HS-5 (cell line): ENCODE measurements at regions not wholly inside any gene's neighbourhood (a gene's known extent, or its start where the extent isn't known, plus 50 kb on each side); places are given as distances from the start of the nearest gene placed in this dataset.
A peak's percentile ranks its signal among the peaks of the same experiment; 100 is the strongest.

Experiments used
- DNase-seq: peaks from one replicate; pipeline ENCODE4 v3.0.0-alpha.2; 2012; ENCODE audit warnings: low read depth

- no peak for DNase-seq
Observed at GRCh38 chr2:57711991-57712390, 334.6 kb upstream of the VRK2 start.

GRCh38 chr2:57720728-57721627 lies 325.6 kb upstream of the VRK2 start:
- peak; percentile 76 for DNase-seq

- no peak for DNase-seq
Observed at GRCh38 chr2:57725337-57725947, 321.2 kb upstream of the VRK2 start.

- DNase-seq: no peak
Observed at GRCh38 chr2:57726294-57726693, 320.3 kb upstream of the VRK2 start.

- DNase-seq: no peak
Observed at GRCh38 chr2:57728691-57729090, 317.9 kb upstream of the VRK2 start.

GRCh38 chr2:57733956-57734355 lies 312.6 kb upstream of the VRK2 start:
- DNase-seq: no peak

GRCh38 chr2:57740891-57741290 lies 305.7 kb upstream of the VRK2 start:
- DNase-seq: no peak

GRCh38 chr2:57753636-57754035 lies 293.0 kb upstream of the VRK2 start:
- no peak for DNase-seq

- no peak for DNase-seq
Observed at GRCh38 chr2:57758686-57759085, 287.9 kb upstream of the VRK2 start.

GRCh38 chr2:57759131-57759530 lies 287.5 kb upstream of the VRK2 start:
- no peak for DNase-seq

GRCh38 chr2:57759822-57760300 lies 286.7 kb upstream of the VRK2 start:
- DNase-seq: peak; percentile 28

GRCh38 chr2:57760381-57760801 lies 286.2 kb upstream of the VRK2 start:
- DNase-seq: no peak

- DNase-seq: no peak
Observed at GRCh38 chr2:57776916-57777315, 269.7 kb upstream of the VRK2 start.

GRCh38 chr2:57782587-57782986 lies 264.0 kb upstream of the VRK2 start:
- no peak for DNase-seq

GRCh38 chr2:57793310-57793709 lies 253.3 kb upstream of the VRK2 start:
- DNase-seq: no peak

- DNase-seq: peak; percentile 1
Observed at GRCh38 chr2:57796527-57796926, 250.1 kb upstream of the VRK2 start.

- DNase-seq: no peak
Observed at GRCh38 chr2:57798346-57798745, 248.3 kb upstream of the VRK2 start.

- DNase-seq: no peak
Observed at GRCh38 chr2:57802243-57802642, 244.4 kb upstream of the VRK2 start.

GRCh38 chr2:57804971-57805370 lies 241.6 kb upstream of the VRK2 start:
- no peak for DNase-seq

GRCh38 chr2:57806449-57806968 lies 240.1 kb upstream of the VRK2 start:
- DNase-seq: no peak

- DNase-seq: no peak
Observed at GRCh38 chr2:57809230-57809629, 237.4 kb upstream of the VRK2 start.

GRCh38 chr2:57821088-57821487 lies 225.5 kb upstream of the VRK2 start:
- no peak for DNase-seq

- DNase-seq: no peak
Observed at GRCh38 chr2:57828221-57828620, 218.4 kb upstream of the VRK2 start.
